Aorta (tissue), 5 donors: ENCODE measurements at regions not wholly inside any gene's neighbourhood (a gene's known extent, or its start where the extent isn't known, plus 50 kb on each side); places are given as distances from the start of the nearest gene placed in this dataset.

ENCODE experiments used
- ATAC-seq: fragments of 200-7000 bp; cut with Tn5 transposase; one replicate; pipeline ENCODE4 v1.9.1; 2022; ENCODE audit warnings: moderate library complexity; ENCODE audit not compliant: low FRiP score
- DNase-seq, 2 donors: peaks; one replicate each; pipeline ENCODE4 v3.0.0-alpha.2; 2020
- H3K27ac ChIP-seq, 2 donors: one replicate each; pipeline ENCODE4 v1.5.1; 2013; ENCODE audit warnings: low read length in 2 of 2, mild to moderate bottlenecking in 2 of 2, moderate library complexity in 2 of 2, control low read depth in 1 of 2, inconsistent platforms in 1 of 2, low read depth in 1 of 2
- H3K27me3 ChIP-seq, 2 donors: one replicate each; pipeline ENCODE4 v1.6.1; 2013; ENCODE audit warnings: control low read depth in 1 of 2, low read length in 1 of 2, mild to moderate bottlenecking in 1 of 2, moderate library complexity in 1 of 2; ENCODE audit not compliant: insufficient read depth in 2 of 2, control insufficient read depth in 1 of 2
- H3K36me3 ChIP-seq, 2 donors: one replicate each; pipeline ENCODE4 v1.6.1; 2013; ENCODE audit warnings: control low read depth in 1 of 2, low read length in 1 of 2, mild to moderate bottlenecking in 1 of 2; ENCODE audit not compliant: insufficient read depth in 2 of 2, control insufficient read depth in 1 of 2
- H3K4me1 ChIP-seq, 2 donors: one replicate each; pipeline ENCODE4 v1.6.1; 2013; ENCODE audit warnings: low read length in 2 of 2, control low read depth in 1 of 2, mild to moderate bottlenecking in 1 of 2, moderate library complexity in 1 of 2; ENCODE audit not compliant: insufficient read depth in 2 of 2, control insufficient read depth in 1 of 2
- H3K4me3 ChIP-seq, 2 donors: one replicate each; pipeline ENCODE4 v1.5.1; 2013; ENCODE audit warnings: low read length in 2 of 2, control low read depth in 1 of 2, mild to moderate bottlenecking in 1 of 2
- H3K9me3 ChIP-seq: one replicate; pipeline ENCODE4 v1.6.1; 2013; ENCODE audit warnings: mild to moderate bottlenecking, low read length; ENCODE audit not compliant: control insufficient read depth
- WGBS, 2 donors: extraction: QIAGEN DNeasy Blood & Tissue Kit; methylation state at CpG; one replicate each; pipeline ENCODE4 v1.1.7; 2013; 5-methylcytosine and 5-hydroxymethylcytosine counted together
- intact Hi-C, 2 donors: fragments of 100-400 bp; cut with DNase I; formaldehyde crosslinking; loops; one replicate each; pipeline versions ENCODE4 v1.14.2 to v1.15.0; 2022
- donor health status: healthy with polysubstance abuse.
- donor health status: Bipolar disorder and iron deficiency.
- donor health status: DM: no; HTN: no; CAD: no.
- donor health status: DM: no; HTN: no; CAD: no.
- donor health status: DM: yes; HTN: yes; CAD: no.

DNA sequence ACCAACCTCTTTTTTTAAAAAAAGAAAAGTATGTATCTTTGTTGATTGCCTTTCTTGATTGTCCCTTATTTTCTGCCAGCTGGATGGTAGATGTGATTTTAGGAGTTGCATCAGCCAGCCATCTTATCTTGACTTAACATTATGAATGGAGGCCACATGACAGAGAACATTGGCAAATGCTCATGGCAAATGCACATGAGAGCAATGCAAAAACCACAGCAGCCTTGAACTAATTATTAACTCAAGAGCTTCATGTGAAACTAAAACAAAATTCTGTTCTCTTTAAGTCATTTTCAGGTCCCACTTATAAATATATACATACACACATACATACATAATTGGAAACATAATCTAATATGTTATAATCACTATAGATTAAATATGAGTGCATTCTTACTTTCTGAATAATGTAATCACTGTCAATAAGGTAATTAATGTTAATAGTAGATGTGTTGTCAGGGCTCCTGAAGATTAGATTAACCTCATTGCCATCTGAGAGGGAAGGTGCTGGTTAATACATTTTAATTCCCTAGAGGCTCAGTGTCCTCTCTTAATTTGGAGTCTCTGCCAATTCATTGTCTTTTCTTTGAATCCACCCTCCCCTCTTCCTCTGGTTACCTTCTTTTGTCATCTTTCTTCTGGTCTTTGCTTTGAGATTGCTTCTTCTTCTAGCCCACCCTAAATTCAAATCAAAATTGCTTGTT lies 962.2 kb downstream of the ADGRL2 start:
- intact Hi-C loops, result no loop called here
- no peak for DNase-seq
- H3K27ac ChIP-seq, result no peak overlapping the region
- no peaks in the 10 kb centered on the region for H3K27me3 ChIP-seq
- ATAC-seq, result no peak
- no peak overlapping the region for H3K4me3 ChIP-seq
- no peaks in the 10 kb centered on the region for H3K36me3 ChIP-seq
- no peaks in the 10 kb centered on the region for H3K4me1 ChIP-seq
- H3K9me3 ChIP-seq, result no peaks in the 10 kb centered on the region

DNA sequence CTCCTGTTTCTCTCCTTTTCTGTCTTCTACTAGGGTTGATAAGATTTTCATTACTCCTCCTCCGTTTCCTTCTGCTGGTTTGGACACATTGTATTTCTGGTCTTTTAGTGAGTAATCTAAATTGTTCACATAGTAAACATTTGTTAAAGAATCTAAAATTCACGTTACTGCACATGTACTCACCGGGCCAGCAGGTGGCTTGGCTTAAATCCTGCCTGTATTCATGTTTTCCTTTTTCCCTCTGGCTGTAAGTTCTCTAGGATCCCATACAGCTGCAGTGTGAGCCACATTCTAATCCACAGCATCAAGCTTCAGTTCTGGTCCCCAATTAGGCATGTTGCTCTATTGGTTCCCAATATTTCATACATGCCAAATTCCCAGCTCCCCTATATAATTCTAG lies 958.3 kb downstream of the ADGRL2 start:
- 64 to 75% methylated on average over 3 of the region's 3 CpGs for WGBS, 2 donors
- intact Hi-C loops, result no loop called here

DNA sequence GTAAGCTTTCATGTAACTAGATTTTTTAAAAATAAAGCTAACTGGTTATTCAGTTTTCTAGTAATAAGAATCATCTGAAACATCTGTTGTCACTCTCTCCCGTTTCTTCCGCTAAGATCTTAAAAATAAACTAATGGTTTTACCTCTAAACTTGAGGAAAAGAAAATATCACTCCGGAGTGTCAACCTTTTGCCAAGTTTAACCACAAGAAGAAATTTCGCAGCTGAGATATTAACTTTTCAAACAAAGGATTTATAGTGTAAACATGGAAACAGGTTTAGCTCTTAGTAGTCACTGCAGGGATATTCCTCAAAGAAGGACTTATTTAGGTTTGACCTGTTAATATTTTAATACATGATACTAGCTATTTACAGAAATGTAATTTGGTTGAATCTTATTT lies 954.9 kb downstream of the ADGRL2 start:
- Histone ChIP-seq H3K9me3 (no peaks in the 10 kb centered on the region), H3K27me3 (no peaks in the 10 kb centered on the region), H3K27ac (no peak overlapping the region), H3K4me3 (no peak overlapping the region), H3K4me1 (no peaks in the 10 kb centered on the region), H3K36me3 (no peaks in the 10 kb centered on the region)
- intact Hi-C loops, result no loop called here
- WGBS, 2 donors, result 70 to 73% methylated on average over 4 of the region's 4 CpGs
- ATAC-seq (no peak), DNase-seq (no peak)

More for the DNA sequence above, 958.3 kb downstream of the ADGRL2 start:
- DNase-seq, result no peak
- ATAC-seq, result no peak
- Histone ChIP-seq H3K27ac (no peak overlapping the region), H3K27me3 (no peaks in the 10 kb centered on the region), H3K4me3 (no peak overlapping the region), H3K9me3 (no peaks in the 10 kb centered on the region), H3K36me3 (no peaks in the 10 kb centered on the region), H3K4me1 (no peaks in the 10 kb centered on the region)

DNA sequence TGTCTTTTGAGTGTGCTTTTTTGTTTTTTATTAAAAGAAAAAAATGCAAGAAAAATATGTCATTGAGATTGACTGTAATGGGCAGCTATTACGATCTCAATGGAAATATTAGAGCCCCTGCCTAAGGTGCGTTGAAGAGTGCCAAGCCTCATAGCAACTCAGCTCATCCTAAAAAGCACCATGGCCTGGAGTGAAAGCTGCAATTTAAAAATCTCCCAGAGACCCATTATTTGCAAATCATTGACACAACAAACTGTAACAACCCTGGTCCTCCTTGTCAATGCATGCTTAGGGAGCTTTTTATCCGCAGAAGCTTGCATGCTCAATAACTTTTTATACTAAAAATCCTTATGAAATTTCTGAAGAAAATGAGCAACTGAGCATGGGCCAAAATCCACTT lies 954.5 kb downstream of the ADGRL2 start:
- Histone ChIP-seq H3K27ac (no peak overlapping the region), H3K9me3 (no peaks in the 10 kb centered on the region), H3K4me1 (no peaks in the 10 kb centered on the region), H3K4me3 (no peak overlapping the region), H3K27me3 (no peaks in the 10 kb centered on the region), H3K36me3 (no peaks in the 10 kb centered on the region)
- WGBS, 2 donors, result 86 to 88% methylated on average over 3 of the region's 3 CpGs
- ATAC-seq (no peak), DNase-seq (no peak)
- intact Hi-C loops, result no loop called here

DNA sequence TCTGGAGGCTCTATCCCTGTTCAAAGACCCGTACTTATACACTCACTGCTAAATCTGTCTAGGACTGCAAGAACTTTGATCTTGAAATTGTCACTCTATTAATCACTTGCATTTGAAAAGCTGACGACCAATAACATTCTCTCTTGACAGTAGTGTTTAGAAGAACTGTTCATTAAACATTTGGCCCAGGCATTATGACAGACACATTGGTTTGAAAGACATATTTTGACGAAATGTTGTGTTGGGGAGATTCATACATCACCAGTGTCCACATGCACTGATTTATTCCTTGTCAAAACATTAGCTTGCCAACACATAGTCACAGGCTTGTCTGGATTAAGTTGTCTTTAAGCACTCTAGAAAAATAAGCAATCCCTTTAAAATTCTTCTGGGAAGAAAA lies 951.3 kb downstream of the ADGRL2 start:
- no peaks in the 10 kb centered on the region for H3K4me1 ChIP-seq
- no peak overlapping the region for H3K4me3 ChIP-seq
- no peaks in the 10 kb centered on the region for H3K36me3 ChIP-seq
- DNase-seq (no peak), ATAC-seq (no peak)
- H3K27me3 ChIP-seq, result no peaks in the 10 kb centered on the region
- H3K27ac ChIP-seq, result no peak overlapping the region
- intact Hi-C loops, result no loop called here
- no peaks in the 10 kb centered on the region for H3K9me3 ChIP-seq
- WGBS, 2 donors, result 31 to 39% methylated on average over 3 of the region's 3 CpGs

DNA sequence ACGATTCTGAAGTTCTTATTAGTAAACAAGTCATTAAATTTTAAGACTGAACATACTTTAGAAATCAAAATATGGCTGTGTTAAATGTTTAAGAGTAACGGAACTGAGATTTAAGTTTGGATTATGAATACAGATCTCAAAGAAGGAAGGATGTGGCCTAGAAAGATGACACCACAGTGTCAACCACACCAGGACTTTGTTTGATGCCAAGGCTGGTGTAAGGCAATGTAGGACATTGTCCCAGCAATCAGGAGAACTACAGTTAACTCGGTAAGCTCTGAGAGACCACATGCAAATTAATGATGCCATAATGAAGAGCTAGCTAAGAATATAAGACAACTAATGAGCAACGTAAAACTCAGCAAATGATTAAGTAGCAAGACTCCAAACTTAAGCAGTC lies 932.9 kb downstream of the ADGRL2 start:
- Histone ChIP-seq H3K4me1 (no peaks in the 10 kb centered on the region), H3K27me3 (no peaks in the 10 kb centered on the region), H3K9me3 (peaks cover 2% of the 10 kb centered on the region), H3K27ac (no peak overlapping the region), H3K4me3 (no peak overlapping the region), H3K36me3 (no peaks in the 10 kb centered on the region)
- ATAC-seq (no peak), DNase-seq (no peak)
- intact Hi-C loops, result no loop called here
- WGBS, 2 donors, result 91 to 94% methylated on average over 4 of the region's 4 CpGs

DNA sequence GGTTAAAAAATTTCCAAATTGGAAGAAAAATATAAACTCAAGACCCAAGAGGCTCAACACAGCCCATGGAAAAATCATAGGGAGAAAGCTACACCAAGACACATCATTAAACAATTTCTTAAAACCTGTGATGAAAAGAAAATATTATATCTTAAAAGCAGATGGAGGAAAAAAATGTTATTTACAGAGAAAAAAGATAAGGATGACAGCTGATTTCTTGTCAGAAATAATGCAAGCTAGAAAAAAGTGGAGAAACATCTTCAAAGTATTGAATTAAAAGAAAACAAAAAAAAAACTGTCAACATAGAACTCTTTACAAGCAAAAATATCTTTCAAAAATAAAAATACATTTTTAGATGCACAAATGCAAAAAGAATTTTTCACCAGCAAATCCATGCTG lies 930.5 kb downstream of the ADGRL2 start:
- Histone ChIP-seq H3K27ac (no peak overlapping the region), H3K9me3 (peaks cover 2% of the 10 kb centered on the region), H3K27me3 (no peaks in the 10 kb centered on the region), H3K4me3 (no peak overlapping the region), H3K36me3 (no peaks in the 10 kb centered on the region), H3K4me1 (no peaks in the 10 kb centered on the region)
- ATAC-seq, result no peak
- intact Hi-C loops, result no loop called here
- no peak for DNase-seq

DNA sequence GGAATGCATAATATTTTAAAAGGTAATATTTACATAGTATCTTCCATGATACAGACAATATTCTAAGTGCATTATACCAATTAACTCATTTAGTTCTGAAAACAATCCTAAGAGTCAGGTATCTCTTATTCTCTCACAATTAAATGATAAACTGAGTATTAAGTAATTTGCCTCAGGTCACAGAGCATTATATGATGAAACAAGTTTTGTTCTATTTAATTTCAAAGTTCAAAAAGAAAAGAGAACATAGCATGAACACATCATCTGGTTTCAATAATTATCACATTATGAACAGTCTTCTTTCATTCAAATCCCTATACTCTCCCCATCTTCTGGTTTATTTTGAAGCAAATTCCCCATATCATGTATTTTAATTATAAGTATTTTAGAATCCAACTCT lies 927.5 kb downstream of the ADGRL2 start:
- intact Hi-C loops, result no loop called here
- DNase-seq, result no peak
- no peaks in the 10 kb centered on the region for H3K36me3 ChIP-seq
- H3K4me3 ChIP-seq, result no peak overlapping the region
- H3K4me1 ChIP-seq, result no peaks in the 10 kb centered on the region
- no peak for ATAC-seq
- H3K27ac ChIP-seq, result no peak overlapping the region
- H3K9me3 ChIP-seq, result peaks cover 2% of the 10 kb centered on the region
- H3K27me3 ChIP-seq, result no peaks in the 10 kb centered on the region

DNA sequence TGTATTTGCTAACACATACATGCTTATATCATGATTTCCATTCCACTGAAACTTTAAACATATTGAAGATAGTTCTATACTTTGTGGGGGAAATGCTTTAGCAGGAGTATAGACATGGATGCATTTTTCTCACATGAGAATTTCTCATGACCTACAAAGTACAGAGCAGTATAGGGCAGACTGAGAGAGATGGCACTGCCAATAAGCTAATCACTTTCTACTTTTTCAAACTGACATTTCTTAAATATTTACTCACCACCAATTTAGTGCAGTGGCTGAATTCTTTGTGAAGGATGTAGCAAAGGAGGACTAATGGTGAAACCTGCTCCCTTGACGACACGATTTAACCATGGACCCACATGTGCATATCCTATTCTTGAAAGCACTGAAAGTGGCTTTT lies 923.5 kb downstream of the ADGRL2 start:
- Histone ChIP-seq H3K4me1 (no peaks in the 10 kb centered on the region), H3K9me3 (no peaks in the 10 kb centered on the region), H3K36me3 (no peaks in the 10 kb centered on the region), H3K27me3 (no peaks in the 10 kb centered on the region), H3K27ac (no peak overlapping the region), H3K4me3 (no peak overlapping the region)
- WGBS, 2 donors, result 95% methylated on average over 2 of the region's 2 CpGs
- no peak for ATAC-seq
- intact Hi-C loops, result no loop called here
- DNase-seq, result no peak
